ENCODE measurements at regions not wholly inside any gene's neighbourhood (a gene's known extent, or its start where the extent isn't known, plus 50 kb on each side); places are given as distances from the start of the nearest gene placed in this dataset.
"Not testable (repeated sequence)": the region's sequence is repeated elsewhere in the genome, so short reads cannot be mapped to it uniquely, and the experiment has no call there.

GRCh38 chr6:74757813-74758212 is 448.0 kb downstream of the COL12A1 start:
- DNase-seq, result no peak

GRCh38 chr6:74756923-74757322 is 448.9 kb downstream of the COL12A1 start:
- DNase-seq, result no peak

GRCh38 chr6:74755778-74756177 is 450.1 kb downstream of the COL12A1 start:
- no peak for DNase-seq

GRCh38 chr6:74755196-74755595 is 450.7 kb downstream of the COL12A1 start:
- DNase-seq, result no peak

GRCh38 chr6:74753883-74754600 is 451.8 kb downstream of the COL12A1 start:
- no peak for DNase-seq

GRCh38 chr6:74752303-74752702 is 453.6 kb downstream of the COL12A1 start:
- no peak for DNase-seq

- no peak for DNase-seq
Observed at GRCh38 chr6:74750826-74751225, 455.0 kb downstream of the COL12A1 start.

- DNase-seq, result no peak
Observed at GRCh38 chr6:74749211-74750147, 456.4 kb downstream of the COL12A1 start.

GRCh38 chr6:74745670-74746069 is 460.2 kb downstream of the COL12A1 start:
- DNase-seq, result no peak

GRCh38 chr6:74742793-74743508 is 462.9 kb downstream of the COL12A1 start:
- no peak for DNase-seq

GRCh38 chr6:74741646-74742045 is 464.2 kb downstream of the COL12A1 start:
- no peak for DNase-seq

GRCh38 chr6:74735304-74735703 is 470.5 kb downstream of the COL12A1 start:
- DNase-seq, result no peak

GRCh38 chr6:74734901-74735300 is 471.0 kb downstream of the COL12A1 start:
- no peak for DNase-seq

- DNase-seq, result no peak
Observed at GRCh38 chr6:74733830-74734620, 471.8 kb downstream of the COL12A1 start.

- DNase-seq, result no peak
Observed at GRCh38 chr6:74731931-74732330, 473.9 kb downstream of the COL12A1 start.

- DNase-seq, result no peak
Observed at GRCh38 chr6:74731204-74731603, 474.6 kb downstream of the COL12A1 start.

GRCh38 chr6:74720923-74721322 is 484.9 kb downstream of the COL12A1 start:
- DNase-seq, result no peak

- no peak for DNase-seq
Observed at GRCh38 chr6:74717591-74717990, 488.3 kb downstream of the COL12A1 start.

- no peak for DNase-seq
Observed at GRCh38 chr6:74715355-74716085, 490.3 kb downstream of the COL12A1 start.

GRCh38 chr6:74713941-74714340 is 491.9 kb downstream of the COL12A1 start:
- no peak for DNase-seq

- DNase-seq, result no peak
Observed at GRCh38 chr6:74705451-74705850, 500.4 kb downstream of the COL12A1 start.

GRCh38 chr6:74704540-74704939 is 501.3 kb downstream of the COL12A1 start:
- not testable (repeated sequence) for DNase-seq
